K562 (cell line): ENCODE measurements at regions not wholly inside any gene's neighbourhood (a gene's known extent, or its start where the extent isn't known, plus 50 kb on each side); places are given as distances from the start of the nearest gene placed in this dataset.

Experiments
- ATAC-seq: fragments of 200-7000 bp; cut with Tn5 transposase; 3 replicates; pipeline ENCODE4 v1.9.1; 2020; ENCODE audit warnings: moderate library complexity
- BruUV-seq: library from RNA; stranded (reverse); fragments of 400-500 nt; replicated peaks from 2 replicates; lab custom pipeline; 2021; lab: Mats Ljungman, UMichigan
- CTCF ChIA-PET: fragments of 300-600 bp; formaldehyde crosslinking; extraction: SDS; loops from one replicate; lab custom pipeline; 2021; ENCODE audit warnings: low intra/inter-chr PET ratio; lab: Yijun Ruan, JAX
- POLR2A ChIA-PET: fragments of 300-600, 350-650 bp; sonication (Branson Sonifier 250); formaldehyde crosslinking; extraction: SDS; loops from one replicate; lab custom pipeline; 2021; ENCODE audit warnings: antibody characterized with exemption, inconsistent platforms; lab: Yijun Ruan, JAX
- DNase-seq, 4 experiments: peaks; one replicate each; pipeline versions ENCODE4 v3.0.0 to v3.0.0-alpha.2; 2011 to 2018; ENCODE audit warnings: low spot score in 3 of 4, mixed read lengths in 3 of 4; ENCODE audit errors: extremely low read depth in 1 of 4
- FAIRE-seq: peaks from 2 replicates; lab custom pipeline; 2011; peaks lifted over from hg19 to GRCh38; lab: Jason Lieb, UNC
- H2AFZ ChIP-seq: 2 replicates; pipeline ENCODE4 v1.6.0; 2011; ENCODE audit warnings: low read depth, low read length, control low read depth, inconsistent platforms
- H3K27ac ChIP-seq: fragments of 200-600 bp; 3 replicates; pipeline ENCODE4 v1.8.0; 2011; ENCODE audit warnings: low read depth, mild to moderate bottlenecking, control low read depth, inconsistent platforms, low read length, moderate library complexity, mixed read lengths; ENCODE audit errors: extremely low read depth
- H3K27me3 ChIP-seq, 2 experiments: fragments of 300-600 bp in 1 of 2; 2 replicates in 1 of 2; 3 replicates in 1 of 2; pipeline versions ENCODE4 v1.6.0 to v1.8.0; 2011; ENCODE audit warnings: inconsistent platforms in 2 of 2, low read length in 2 of 2, mild to moderate bottlenecking in 1 of 2, mixed read lengths in 1 of 2, moderate library complexity in 1 of 2; ENCODE audit not compliant: control insufficient read depth in 2 of 2, insufficient read depth in 2 of 2
- H3K36me3 ChIP-seq: fragments of 300-600 bp; 3 replicates; pipeline ENCODE4 v1.8.0; 2011; ENCODE audit warnings: mild to moderate bottlenecking, low read length, inconsistent platforms; ENCODE audit not compliant: control insufficient read depth, insufficient read depth
- H3K4me1 ChIP-seq, 2 experiments: fragments of 200-600 bp in 1 of 2; replicated peaks in 1 of 2; 2 replicates in 1 of 2; 3 replicates in 1 of 2; pipeline versions ENCODE4 v1.5.1 to v1.8.0; 2011; ENCODE audit warnings: inconsistent platforms in 2 of 2, low read length in 2 of 2, mild to moderate bottlenecking in 1 of 2, mixed read lengths in 1 of 2, moderate library complexity in 1 of 2; ENCODE audit not compliant: control insufficient read depth in 2 of 2, insufficient read depth in 2 of 2
- H3K4me2 ChIP-seq: 2 replicates; pipeline ENCODE4 v1.6.1; 2011; ENCODE audit warnings: low read length, control low read depth, inconsistent platforms, mixed read lengths; ENCODE audit not compliant: insufficient read depth
- H3K4me3 ChIP-seq: fragments of 200-600 bp; sonication (generic), shearing (Covaris generic); 2 replicates; pipeline ENCODE4 v1.5.1; 2016; ENCODE audit warnings: control low read depth, inconsistent platforms
- H3K79me2 ChIP-seq: fragments of 200-600 bp; 3 replicates; pipeline ENCODE4 v1.8.0; 2011; ENCODE audit warnings: low read length, inconsistent platforms; ENCODE audit not compliant: control insufficient read depth, insufficient read depth
- H3K9ac ChIP-seq, 2 experiments: 2 replicates each; pipeline versions ENCODE4 v1.6.0 to v1.6.1; 2011; ENCODE audit warnings: low read depth in 2 of 2, low read length in 2 of 2, control low read depth in 1 of 2, inconsistent platforms in 1 of 2, mild to moderate bottlenecking in 1 of 2, mixed read lengths in 1 of 2; ENCODE audit not compliant: insufficient read depth in 1 of 2
- H3K9me1 ChIP-seq: one replicate; pipeline ENCODE4 v1.6.0; 2011; ENCODE audit warnings: inconsistent platforms, mild to moderate bottlenecking, low read length, moderate library complexity; ENCODE audit not compliant: control insufficient read depth, insufficient read depth
- H3K9me3 ChIP-seq: replicated peaks from 2 replicates; pipeline ENCODE4 v1.5.1; 2011; ENCODE audit warnings: low read depth, low read length, inconsistent platforms; ENCODE audit not compliant: control insufficient read depth, insufficient read depth
- H4K20me1 ChIP-seq: replicated peaks from 2 replicates; pipeline ENCODE4 v1.6.1; 2011; ENCODE audit warnings: low read length, inconsistent platforms, mixed read lengths; ENCODE audit not compliant: control insufficient read depth, insufficient read depth
- MAFF ChIP-seq: IDR thresholded peaks from 2 replicates; pipeline ENCODE4 v1.6.1; 2012; ENCODE audit warnings: low read length, improper control_type of control experiment
- REST ChIP-seq, 2 experiments: fragments of 450-650 bp; formaldehyde crosslinking in 1 of 2; IDR thresholded peaks; 2 replicates each; pipeline versions ENCODE4 v1.4.0 to v1.6.1; 2014 to 2020; ENCODE audit warnings: mild to moderate bottlenecking in 2 of 2, borderline replicate concordance in 1 of 2, low read depth in 1 of 2
- ZNF780A ChIP-seq: fragments of 250-450 bp; sonication (Bioruptor Pico); IDR thresholded peaks from 2 replicates; pipeline ENCODE4 v1.5.0; 2021; ENCODE audit warnings: mild to moderate bottlenecking
- WGBS: fragments of 100-300 bp; shearing (Covaris generic); methylation state at CpG from one replicate; pipeline ENCODE4 v1.1.6; 2016; ENCODE audit warnings: low coverage, mixed read lengths; ENCODE audit not compliant: insufficient coverage; ENCODE audit errors: missing lambda C conversion rate; 5-methylcytosine and 5-hydroxymethylcytosine counted together
- in situ Hi-C: fragments of 300-500 bp; cut with MboI; formaldehyde crosslinking; loops from 4 replicates; pipeline ENCODE4 v1.15.0; 2018; ENCODE audit warnings: inconsistent platforms, mixed read lengths
- intact Hi-C: fragments of 100-400 bp; cut with micrococcal nuclease; formaldehyde crosslinking; loops from 2 replicates; pipeline ENCODE4 v1.14.2; 2022

- Histone ChIP-seq H3K36me3 (no peaks in the 10 kb centered on the region), H3K4me1 (no peaks in the 10 kb centered on the region), H4K20me1 (no peaks in the 10 kb centered on the region), H3K27me3 (no peaks in the 10 kb centered on the region), H3K27ac (no peak overlapping the region), H3K9ac (no peak overlapping the region), H2AFZ (no peak overlapping the region), H3K9me3 (no peaks in the 10 kb centered on the region; the same call in 1 of the 2 replicates), H3K4me2 (no peak overlapping the region), H3K9me1 (no peaks in the 10 kb centered on the region), H3K79me2 (no peaks in the 10 kb centered on the region), H3K4me3 (no peak overlapping the region)
- ATAC-seq: no peak
- WGBS: 22% methylated on average over 1 of the region's 1 CpG
- ChIA-PET CTCF (no interaction called here), POLR2A (no interaction called here)
- intact Hi-C loops (no loop called here), in situ Hi-C loops (no loop called here)
- no peak for FAIRE-seq
- no peak for DNase-seq
- BruUV-seq: no TSS peak
- TF ChIP-seq MAFF (no peak), REST (IDR thresholded peaks at IDR 0.05; ENCODE audit: borderline replicate concordance) (no peak), REST (CRISPR knock-in tag; IDR thresholded peaks at IDR 0.05; ENCODE audit: low read depth) (no peak), ZNF780A (CRISPR knock-in tag) (no peak)
Observed at GRCh38 chr3:35408882-35409281, 230.4 kb upstream of the ARPP21 start.
